H1 (cell line): ENCODE measurements at regions not wholly inside any gene's neighbourhood (a gene's known extent, or its start where the extent isn't known, plus 50 kb on each side); places are given as distances from the start of the nearest gene placed in this dataset.
A peak's percentile ranks its signal among the peaks of the same experiment; 100 is the strongest.

Experiments used
- CTCF ChIA-PET: fragments of 300-600 bp; sonication (Branson Sonifier 250); formaldehyde crosslinking; loops from one replicate; lab custom pipeline; 2021; ENCODE audit not compliant: partially characterized antibody; lab: Charles Lee
- POLR2A ChIA-PET: fragments of 300-600 bp; sonication (Branson Sonifier 250); formaldehyde crosslinking; loops from one replicate; lab custom pipeline; 2021; ENCODE audit warnings: inconsistent platforms; ENCODE audit not compliant: partially characterized antibody; lab: Charles Lee
- DNase-seq, 2 experiments: peaks; one replicate each; pipeline versions ENCODE4 v3.0.0 to v3.0.0-alpha.2; 2010 to 2022; ENCODE audit warnings: low spot score in 2 of 2, low read depth in 1 of 2, mixed read lengths in 1 of 2
- FAIRE-seq: peaks from 2 replicates; lab custom pipeline; 2011; peaks lifted over from hg19 to GRCh38; lab: Jason Lieb, UNC
- H2AFZ ChIP-seq: 2 replicates; pipeline ENCODE4 v1.8.1; 2012; ENCODE audit warnings: low read length, inconsistent platforms
- H2AK5ac ChIP-seq: 2 replicates; pipeline ENCODE4 v1.6.1; 2013; ENCODE audit warnings: low read depth, low read length
- H2BK120ac ChIP-seq: replicated peaks from 2 replicates; pipeline ENCODE3; 2013; ENCODE audit warnings: low read depth, low read length, inconsistent platforms
- H2BK12ac ChIP-seq: 2 replicates; pipeline ENCODE4 v1.6.1; 2013; ENCODE audit warnings: low read depth, low read length
- H2BK15ac ChIP-seq: 2 replicates; pipeline ENCODE4 v1.6.1; 2013; ENCODE audit warnings: low read length
- H2BK20ac ChIP-seq: 2 replicates; pipeline ENCODE4 v1.6.1; 2013; ENCODE audit warnings: low read length
- H2BK5ac ChIP-seq: 2 replicates; pipeline ENCODE4 v1.6.1; 2013; ENCODE audit warnings: low read depth, low read length
- H3K14ac ChIP-seq: 2 replicates; pipeline ENCODE4 v1.6.1; 2013; ENCODE audit warnings: inconsistent platforms; ENCODE audit not compliant: insufficient read length
- H3K18ac ChIP-seq: 2 replicates; pipeline ENCODE4 v1.6.1; 2013; ENCODE audit warnings: low read length; ENCODE audit errors: extremely low read depth
- H3K23ac ChIP-seq: 2 replicates; pipeline ENCODE4 v1.6.1; 2013; ENCODE audit warnings: inconsistent platforms; ENCODE audit not compliant: insufficient read length
- H3K23me2 ChIP-seq: 2 replicates; pipeline ENCODE4 v1.6.1; 2013; ENCODE audit warnings: low read depth, low read length
- H3K27ac ChIP-seq: 2 replicates; pipeline ENCODE4 v1.6.1; 2011; ENCODE audit warnings: low read depth, low read length, inconsistent platforms
- H3K27me3 ChIP-seq, 4 experiments: replicated peaks in 1 of 4; 1 replicate in 1 of 4; 2 replicates in 3 of 4; pipeline versions ENCODE4 v1.6.1 to v1.8.1; 2011 to 2013; ENCODE audit warnings: low read length in 3 of 4, mild to moderate bottlenecking in 3 of 4, inconsistent platforms in 2 of 4, mixed read lengths in 2 of 4, moderate library complexity in 1 of 4; ENCODE audit not compliant: control insufficient read depth in 3 of 4, insufficient read depth in 3 of 4; ENCODE audit errors: extremely low read depth in 1 of 4
- H3K36me3 ChIP-seq, 4 experiments: 2 replicates each; pipeline versions ENCODE4 v1.6.1 to v1.8.1; 2011 to 2013; ENCODE audit warnings: mild to moderate bottlenecking in 4 of 4, low read length in 3 of 4, moderate library complexity in 2 of 4, control low read depth in 1 of 4, inconsistent platforms in 1 of 4; ENCODE audit not compliant: insufficient read depth in 4 of 4, control insufficient read depth in 2 of 4
- H3K4ac ChIP-seq: replicated peaks from 2 replicates; pipeline ENCODE3; 2013; ENCODE audit warnings: low read length, low read depth, mixed read lengths, inconsistent platforms; ENCODE audit not compliant: insufficient read length
- H3K4me1 ChIP-seq, 4 experiments: replicated peaks in 1 of 4; 1 replicate in 1 of 4; 2 replicates in 3 of 4; pipeline versions ENCODE4 v1.6.1 to v1.8.1; 2011 to 2013; ENCODE audit warnings: low read length in 3 of 4, inconsistent platforms in 2 of 4, mixed read lengths in 1 of 4; ENCODE audit not compliant: insufficient read depth in 4 of 4, control insufficient read depth in 3 of 4
- H3K4me2 ChIP-seq, 2 experiments: 2 replicates each; pipeline versions ENCODE4 v1.6.1 to v1.8.1; 2011 to 2013; ENCODE audit warnings: low read depth in 2 of 2, low read length in 2 of 2, control low read depth in 1 of 2, inconsistent platforms in 1 of 2, mild to moderate bottlenecking in 1 of 2; ENCODE audit not compliant: insufficient read depth in 1 of 2
- H3K4me3 ChIP-seq, 4 experiments: fragments of 200-600, 300-600 bp in 1 of 4; sonication (generic), shearing (Covaris generic), sonication (Bioruptor Twin) in 1 of 4; 2 replicates each; pipeline versions ENCODE4 v1.5.1 to v1.8.1; 2011 to 2016; ENCODE audit warnings: low read length in 4 of 4, low read depth in 3 of 4, control low read depth in 2 of 4, inconsistent platforms in 2 of 4, mild to moderate bottlenecking in 2 of 4, mixed read lengths in 1 of 4, moderate library complexity in 1 of 4; ENCODE audit not compliant: insufficient read depth in 2 of 4; ENCODE audit errors: extremely low read depth in 1 of 4
- H3K56ac ChIP-seq: replicated peaks from 2 replicates; pipeline ENCODE3; 2013; ENCODE audit warnings: low read depth, mild to moderate bottlenecking, mixed read lengths, low read length, inconsistent platforms; ENCODE audit not compliant: insufficient read length
- H3K79me1 ChIP-seq: 2 replicates; pipeline ENCODE4 v1.6.1; 2013; ENCODE audit warnings: low read depth, low read length, control low read depth
- H3K79me2 ChIP-seq, 2 experiments: 2 replicates each; pipeline versions ENCODE4 v1.6.1 to v1.8.1; 2012 to 2013; ENCODE audit warnings: low read length in 2 of 2, mild to moderate bottlenecking in 2 of 2, inconsistent platforms in 1 of 2; ENCODE audit not compliant: insufficient read depth in 2 of 2, control insufficient read depth in 1 of 2
- H3K9ac ChIP-seq, 4 experiments: replicated peaks in 1 of 4; 1 replicate in 1 of 4; 2 replicates in 3 of 4; pipeline versions ENCODE4 v1.6.1 to v1.8.1; 2011 to 2013; ENCODE audit warnings: low read depth in 3 of 4, low read length in 3 of 4, control low read depth in 2 of 4, mild to moderate bottlenecking in 2 of 4, moderate library complexity in 2 of 4, inconsistent platforms in 1 of 4; ENCODE audit errors: extremely low read depth in 1 of 4
- H3K9me3 ChIP-seq, 2 experiments: 2 replicates each; pipeline versions ENCODE4 v1.6.1 to v1.8.1; 2012 to 2013; ENCODE audit warnings: mild to moderate bottlenecking in 2 of 2, moderate library complexity in 2 of 2, control low read depth in 1 of 2, inconsistent platforms in 1 of 2, low read depth in 1 of 2, low read length in 1 of 2, mixed read lengths in 1 of 2; ENCODE audit not compliant: insufficient read depth in 2 of 2
- H4K20me1 ChIP-seq, 2 experiments: replicated peaks in 1 of 2; 2 replicates each; pipeline versions ENCODE3 to v1.8.1; 2011 to 2013; ENCODE audit warnings: inconsistent platforms in 2 of 2, low read length in 2 of 2, mild to moderate bottlenecking in 1 of 2; ENCODE audit not compliant: insufficient read depth in 2 of 2, control insufficient read depth in 1 of 2
- H4K5ac ChIP-seq: 2 replicates; pipeline ENCODE4 v1.6.1; 2013; ENCODE audit warnings: low read length, low read depth, mixed read lengths, inconsistent platforms; ENCODE audit not compliant: insufficient read length
- H4K8ac ChIP-seq: 2 replicates; pipeline ENCODE4 v1.8.0; 2013; ENCODE audit warnings: mild to moderate bottlenecking, moderate library complexity, low read length, inconsistent platforms; ENCODE audit not compliant: insufficient read depth; ENCODE audit errors: extremely low read depth
- H4K91ac ChIP-seq: replicated peaks from 2 replicates; pipeline ENCODE3; 2013; ENCODE audit warnings: low read length, mixed read lengths, inconsistent platforms; ENCODE audit not compliant: insufficient read length
- BACH1 ChIP-seq: IDR thresholded peaks from 2 replicates; pipeline ENCODE4 v1.6.1; 2012; ENCODE audit warnings: low read length, improper control_type of control experiment
- CTBP2 ChIP-seq: IDR thresholded peaks from 2 replicates; pipeline ENCODE4 v1.7.0; 2011; ENCODE audit warnings: borderline replicate concordance, mild to moderate bottlenecking, moderate library complexity, mixed read lengths, low read length; ENCODE audit not compliant: insufficient read depth, insufficient read length
- GABPA ChIP-seq: IDR thresholded peaks from 2 replicates; pipeline ENCODE4 v1.6.1; 2011; ENCODE audit warnings: mild to moderate bottlenecking, low read length, moderate library complexity, borderline replicate concordance; ENCODE audit not compliant: insufficient read depth
- HDAC6 ChIP-seq: IDR thresholded peaks from one replicate; pipeline ENCODE4 v1.7.1; 2012; ENCODE audit warnings: low read depth, mild to moderate bottlenecking, inconsistent platforms, low read length, moderate library complexity
- KDM4A ChIP-seq: IDR thresholded peaks from one replicate; pipeline ENCODE4 v1.7.1; 2012; ENCODE audit warnings: low read depth, mild to moderate bottlenecking, moderate library complexity, low read length, inconsistent platforms; ENCODE audit not compliant: severe bottlenecking
- NANOG ChIP-seq: IDR thresholded peaks from 2 replicates; pipeline ENCODE4 v1.6.1; 2011; ENCODE audit warnings: low read length, low read depth, mild to moderate bottlenecking, inconsistent platforms; ENCODE audit not compliant: insufficient read depth, poor library complexity, severe bottlenecking
- NRF1 ChIP-seq: IDR thresholded peaks from 2 replicates; pipeline ENCODE4 v1.6.1; 2011; ENCODE audit warnings: mild to moderate bottlenecking, low read depth, low read length, improper control_type of control experiment
- POU5F1 ChIP-seq: IDR thresholded peaks from 2 replicates; pipeline ENCODE4 v1.6.1; 2011; ENCODE audit warnings: low read depth, mild to moderate bottlenecking, low read length, moderate library complexity
- RXRA ChIP-seq: IDR thresholded peaks from 2 replicates; pipeline ENCODE4 v1.6.1; 2011; ENCODE audit warnings: low read depth, mild to moderate bottlenecking, low read length, moderate library complexity; ENCODE audit not compliant: insufficient read depth
- SAP30 ChIP-seq: fragments of 300-600 bp; sonication (generic); IDR thresholded peaks from 2 replicates; pipeline ENCODE4 v1.7.1; 2012; ENCODE audit warnings: low read length, moderate library complexity, mild to moderate bottlenecking, inconsistent platforms; ENCODE audit not compliant: insufficient read depth, insufficient replicate concordance
- ZNF274 ChIP-seq: IDR thresholded peaks from 2 replicates; pipeline ENCODE4 v1.7.0; 2012; ENCODE audit warnings: low read length, borderline replicate concordance; ENCODE audit errors: extremely low read depth
- WGBS, 2 experiments: shearing (Covaris generic) in 1 of 2; methylation state at CpG; one replicate each; pipeline versions ENCODE4 v1.1.6 to v1.1.7; 2013 to 2015; ENCODE audit warnings: low lambda C conversion rate in 2 of 2, mixed read lengths in 2 of 2, inconsistent platforms in 1 of 2, low coverage in 1 of 2, missing lambda C conversion rate in 1 of 2; ENCODE audit not compliant: insufficient replicate concordance in 2 of 2, insufficient coverage in 1 of 2, insufficient read length in 1 of 2; ENCODE audit errors: extremely low coverage in 1 of 2, missing lambda C conversion rate in 1 of 2; 5-methylcytosine and 5-hydroxymethylcytosine counted together
- TF ChIP-seq, protein P1 (sequence below): IDR thresholded peaks from 2 replicates; pipeline ENCODE4 v1.6.1; 2011; ENCODE audit warnings: low read depth, mild to moderate bottlenecking, low read length; ENCODE audit not compliant: insufficient read depth
- TF ChIP-seq, protein P2 (sequence below): IDR thresholded peaks from 2 replicates; pipeline ENCODE4 v1.6.1; 2012; ENCODE audit warnings: inconsistent platforms

DNA sequence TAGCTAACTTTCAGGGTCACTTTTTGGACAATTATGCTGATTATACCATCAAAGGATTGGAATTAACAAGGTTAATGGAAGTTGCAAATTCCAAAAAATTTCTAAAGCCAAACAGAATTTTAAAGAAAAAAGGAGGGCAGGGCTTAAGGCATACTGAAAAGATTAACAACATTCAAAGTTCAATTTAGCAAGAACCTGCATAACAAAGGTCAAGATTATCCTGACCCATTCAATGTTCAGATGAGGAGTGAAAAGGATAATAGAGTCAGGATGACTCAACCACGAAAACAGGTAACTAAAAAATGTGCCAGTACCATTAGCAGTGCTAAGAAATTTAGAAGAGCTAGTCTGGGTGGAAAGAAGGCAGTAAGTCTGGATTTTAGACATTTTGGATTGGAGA, 139.8 kb upstream of the HNMT start:
- H3K18ac ChIP-seq: no peak overlapping the region
- no peak overlapping the region for H4K5ac ChIP-seq
- peak; percentile 36 for FAIRE-seq
- no peaks in the 10 kb centered on the region for H3K36me3 ChIP-seq
- no peak overlapping the region for H2BK120ac ChIP-seq
- no peak overlapping the region for H3K4me3 ChIP-seq
- no peak overlapping the region for H2BK15ac ChIP-seq
- H2BK5ac ChIP-seq: 0 out of 2 replicates have a peak overlapping the region, but pooled peaks have one; percentile 18
- no peaks in the 10 kb centered on the region for H3K27me3 ChIP-seq
- H3K27ac ChIP-seq: no peak overlapping the region
- H3K79me2 ChIP-seq: no peaks in the 10 kb centered on the region
- 61% methylated on average over 1 of the region's 1 CpG; no CpG with 5 or more reads in 1 of the 2 experiments for WGBS, 2 experiments
- ChIA-PET POLR2A (no interaction called here), CTCF (interaction anchor here (0.7 to 5.8 kb wide), 2 partner anchors 13 to 165 kb away, joined by 3 to 39 read pairs; no protein-coding TSS in a partner anchor)
- H3K9ac ChIP-seq: no peak overlapping the region
- no peak overlapping the region for H3K4ac ChIP-seq
- no peak for DNase-seq
- no peak overlapping the region for H4K91ac ChIP-seq
- H3K56ac ChIP-seq: no peak overlapping the region
- no peak overlapping the region for H2BK12ac ChIP-seq
- no peak overlapping the region for H2BK20ac ChIP-seq
- H4K8ac ChIP-seq: no peak overlapping the region
- H3K9me3 ChIP-seq: no peaks in the 10 kb centered on the region
- peaks cover 0 to 5% (median 1%) of the 10 kb centered on the region in 4 experiments; a peak in 4 of 7 replicates for H3K4me1 ChIP-seq
- no peaks in the 10 kb centered on the region for H3K23me2 ChIP-seq
- H2AK5ac ChIP-seq: no peak overlapping the region
- no peaks in the 10 kb centered on the region for H3K79me1 ChIP-seq
- no peak overlapping the region for H3K4me2 ChIP-seq
- H2AFZ ChIP-seq: no peak overlapping the region
- H3K23ac ChIP-seq: no peak overlapping the region
- no peaks in the 10 kb centered on the region for H4K20me1 ChIP-seq
- H3K14ac ChIP-seq: no peak overlapping the region
- TF ChIP-seq KDM4A (no peak), RXRA (no peak), HDAC6 (no peak), BACH1 (no peak), CTBP2 (no peak), NANOG (no peak), GABPA (no peak), ZNF274 (no peak), NRF1 (no peak), POU5F1 (no peak), SAP30 (no peak)
- TF ChIP-seq, protein P1, sequence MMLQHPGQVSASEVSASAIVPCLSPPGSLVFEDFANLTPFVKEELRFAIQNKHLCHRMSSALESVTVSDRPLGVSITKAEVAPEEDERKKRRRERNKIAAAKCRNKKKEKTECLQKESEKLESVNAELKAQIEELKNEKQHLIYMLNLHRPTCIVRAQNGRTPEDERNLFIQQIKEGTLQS: no peak
- TF ChIP-seq, protein P2, sequence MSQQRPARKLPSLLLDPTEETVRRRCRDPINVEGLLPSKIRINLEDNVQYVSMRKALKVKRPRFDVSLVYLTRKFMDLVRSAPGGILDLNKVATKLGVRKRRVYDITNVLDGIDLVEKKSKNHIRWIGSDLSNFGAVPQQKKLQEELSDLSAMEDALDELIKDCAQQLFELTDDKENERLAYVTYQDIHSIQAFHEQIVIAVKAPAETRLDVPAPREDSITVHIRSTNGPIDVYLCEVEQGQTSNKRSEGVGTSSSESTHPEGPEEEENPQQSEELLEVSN: no peak
